Adrenal gland (tissue), 5 donors: ENCODE measurements at regions not wholly inside any gene's neighbourhood (a gene's known extent, or its start where the extent isn't known, plus 50 kb on each side); places are given as distances from the start of the nearest gene placed in this dataset.

Experiments used
- CTCF ChIP-seq, 6 experiments: fragments of 450-650 bp in 4 of 6; fragments of 200-600 bp in 2 of 6; sonication (generic) in 1 of 6; IDR thresholded peaks; 1 replicate in 5 of 6; 2 replicates in 1 of 6; pipeline versions ENCODE4 v1.5.1 to v1.8.0; 2016 to 2021; ENCODE audit warnings: antibody characterized with exemption in 6 of 6, mild to moderate bottlenecking in 2 of 6, moderate library complexity in 1 of 6
- POLR2A ChIP-seq, 2 donors: fragments of 450-650 bp; IDR thresholded peaks; one replicate each; pipeline ENCODE4 v1.6.1; 2017; ENCODE audit warnings: antibody characterized with exemption in 2 of 2, mild to moderate bottlenecking in 2 of 2, moderate library complexity in 1 of 2
- donor health status: DM: no; HTN: no; CAD: no.

GRCh38 chr6:115411756-115412155 is 648.9 kb downstream of the FRK start:
- TF ChIP-seq CTCF (IDR thresholded peaks at IDR 0.05) (no peak), POLR2A (IDR thresholded peaks at IDR 0.05) (no peak)
